ENCODE measurements at regions not wholly inside any gene's neighbourhood (a gene's known extent, or its start where the extent isn't known, plus 50 kb on each side); places are given as distances from the start of the nearest gene placed in this dataset.
"Not testable (repeated sequence)": the region's sequence is repeated elsewhere in the genome, so short reads cannot be mapped to it uniquely, and the experiment has no call there.

DNA sequence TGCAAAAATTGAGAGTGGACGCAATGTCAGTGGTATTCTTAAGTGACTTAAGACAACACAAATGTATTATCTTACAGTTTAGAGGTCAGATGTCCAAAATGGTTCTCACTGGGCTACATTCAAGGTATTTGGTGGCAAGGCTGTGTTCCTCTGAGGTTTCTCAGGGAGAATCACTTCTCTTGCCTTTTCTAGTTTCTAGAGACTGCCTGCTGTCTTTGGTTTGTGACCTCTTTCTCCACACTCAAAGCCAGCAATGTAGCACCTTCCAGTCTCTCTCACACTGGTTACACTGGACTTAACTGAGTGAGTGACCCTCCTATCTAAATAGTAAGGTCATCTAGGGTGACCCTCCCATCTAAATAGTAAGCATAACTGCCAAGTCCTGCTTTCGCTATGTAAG lies 613.2 kb upstream of the COBL start:
- no peaks in the 10 kb centered on the region for H3K36me3 ChIP-seq (ENCODE audit: low read depth, missing control alignments)
- intact Hi-C loops (cut with DNase I; ENCODE audit: low total_unique reads): no loop called here
- DNase-seq: no peak
- H3K27ac ChIP-seq: no peak overlapping the region
- H3K9me3 ChIP-seq: no peaks in the 10 kb centered on the region
- WGBS, 2 donors: 48 to 50% methylated on average over 2 of the region's 2 CpGs
- H3K4me1 ChIP-seq: no peaks in the 10 kb centered on the region
- TF ChIP-seq POLR2A (IDR thresholded peaks at IDR 0.05): no peak
- TF ChIP-seq, protein P1, sequence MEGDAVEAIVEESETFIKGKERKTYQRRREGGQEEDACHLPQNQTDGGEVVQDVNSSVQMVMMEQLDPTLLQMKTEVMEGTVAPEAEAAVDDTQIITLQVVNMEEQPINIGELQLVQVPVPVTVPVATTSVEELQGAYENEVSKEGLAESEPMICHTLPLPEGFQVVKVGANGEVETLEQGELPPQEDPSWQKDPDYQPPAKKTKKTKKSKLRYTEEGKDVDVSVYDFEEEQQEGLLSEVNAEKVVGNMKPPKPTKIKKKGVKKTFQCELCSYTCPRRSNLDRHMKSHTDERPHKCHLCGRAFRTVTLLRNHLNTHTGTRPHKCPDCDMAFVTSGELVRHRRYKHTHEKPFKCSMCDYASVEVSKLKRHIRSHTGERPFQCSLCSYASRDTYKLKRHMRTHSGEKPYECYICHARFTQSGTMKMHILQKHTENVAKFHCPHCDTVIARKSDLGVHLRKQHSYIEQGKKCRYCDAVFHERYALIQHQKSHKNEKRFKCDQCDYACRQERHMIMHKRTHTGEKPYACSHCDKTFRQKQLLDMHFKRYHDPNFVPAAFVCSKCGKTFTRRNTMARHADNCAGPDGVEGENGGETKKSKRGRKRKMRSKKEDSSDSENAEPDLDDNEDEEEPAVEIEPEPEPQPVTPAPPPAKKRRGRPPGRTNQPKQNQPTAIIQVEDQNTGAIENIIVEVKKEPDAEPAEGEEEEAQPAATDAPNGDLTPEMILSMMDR (IDR thresholded peaks at IDR 0.05): no peak
- no peak overlapping the region for H3K4me3 ChIP-seq
- H3K27me3 ChIP-seq: no peaks in the 10 kb centered on the region

DNA sequence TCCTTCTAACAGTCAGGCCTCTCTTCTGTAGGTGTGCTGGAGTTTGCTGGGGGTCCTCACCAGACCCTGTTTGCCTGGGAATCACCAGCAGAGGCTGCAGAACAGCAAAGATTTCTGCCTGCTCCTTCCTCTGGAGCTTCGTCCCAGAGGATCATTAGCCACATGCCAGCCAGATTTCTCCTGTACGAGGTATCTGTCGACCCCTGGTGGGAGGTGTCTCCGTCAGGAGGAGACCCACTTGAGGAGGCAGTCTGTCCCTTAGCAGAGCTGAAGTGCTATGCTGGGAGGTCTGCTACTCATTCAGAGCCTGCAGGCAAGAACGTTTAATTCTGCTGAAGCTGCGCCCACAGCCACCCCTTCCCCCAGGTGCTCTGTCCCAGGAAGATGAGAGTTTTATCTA lies 611.1 kb upstream of the COBL start:
- H3K4me1 ChIP-seq: no peaks in the 10 kb centered on the region
- no peaks in the 10 kb centered on the region for H3K27me3 ChIP-seq
- no peak overlapping the region for H3K27ac ChIP-seq
- TF ChIP-seq, protein P1 (IDR thresholded peaks at IDR 0.05): no peak
- TF ChIP-seq POLR2A (IDR thresholded peaks at IDR 0.05): no peak
- intact Hi-C loops (cut with DNase I; ENCODE audit: low total_unique reads): no loop called here
- 92% methylated on average over 6 of the region's 6 CpGs for WGBS, 2 donors
- no peak for DNase-seq
- no peak overlapping the region for H3K4me3 ChIP-seq
- H3K9me3 ChIP-seq: no peaks in the 10 kb centered on the region
- no peaks in the 10 kb centered on the region for H3K36me3 ChIP-seq (ENCODE audit: low read depth, missing control alignments)

DNA sequence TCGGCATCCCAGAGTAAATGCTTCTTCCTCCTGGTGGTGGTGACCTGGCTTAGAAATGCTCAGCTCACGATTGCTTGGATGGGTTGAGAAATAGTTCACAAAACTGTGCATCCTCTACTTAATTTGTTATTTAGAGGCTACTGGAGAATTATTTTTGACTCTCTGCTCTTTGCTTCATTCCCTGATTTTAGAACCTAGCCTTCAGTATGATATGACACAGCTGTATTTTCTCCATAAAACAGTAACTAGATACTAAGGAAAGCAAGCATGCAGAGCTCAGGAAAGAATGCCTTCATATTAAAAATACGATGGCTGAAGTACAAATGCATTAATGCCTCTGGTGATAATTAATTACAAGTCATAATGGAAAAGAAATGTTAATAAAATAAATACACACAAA lies 602.0 kb upstream of the COBL start:
- intact Hi-C loops (cut with DNase I; ENCODE audit: low total_unique reads): no loop called here
- WGBS, 2 donors: 73 to 78% methylated on average over 3 of the region's 3 CpGs
- Histone ChIP-seq H3K36me3 (ENCODE audit: low read depth, missing control alignments) (no peaks in the 10 kb centered on the region), H3K9me3 (no peaks in the 10 kb centered on the region), H3K4me1 (no peaks in the 10 kb centered on the region), H3K4me3 (no peak overlapping the region), H3K27ac (no peak overlapping the region), H3K27me3 (no peaks in the 10 kb centered on the region)
- no peak for DNase-seq
- TF ChIP-seq, protein P1 (IDR thresholded peaks at IDR 0.05): no peak
- no peak for TF ChIP-seq POLR2A (IDR thresholded peaks at IDR 0.05)

DNA sequence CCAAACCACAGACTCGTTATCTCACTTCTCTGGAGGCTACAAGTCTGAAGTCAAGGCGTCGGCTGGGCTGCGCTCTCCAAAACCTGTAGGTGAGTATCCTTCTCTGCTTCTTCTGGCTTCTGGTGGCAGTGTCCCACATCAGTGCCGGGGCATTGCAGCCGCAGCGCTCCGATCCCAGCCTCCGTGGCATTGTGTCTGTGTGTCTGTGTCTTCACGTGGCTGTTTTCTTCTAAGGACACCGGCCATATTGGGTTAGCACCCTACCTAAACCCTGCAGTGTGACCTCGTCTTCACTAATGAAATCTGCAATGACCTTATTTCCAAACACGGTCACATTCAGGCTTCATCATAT lies 584.9 kb upstream of the COBL start:
- Histone ChIP-seq H3K27me3 (no peaks in the 10 kb centered on the region), H3K36me3 (ENCODE audit: low read depth, missing control alignments) (no peaks in the 10 kb centered on the region), H3K9me3 (no peaks in the 10 kb centered on the region), H3K4me3 (peak overlapping the region in 1 of 2 donors; percentile 34), H3K27ac (no peak overlapping the region), H3K4me1 (no peaks in the 10 kb centered on the region)
- TF ChIP-seq POLR2A (IDR thresholded peaks at IDR 0.05): no peak
- TF ChIP-seq, protein P1 (IDR thresholded peaks at IDR 0.05): no peak
- intact Hi-C loops (cut with DNase I; ENCODE audit: low total_unique reads): no loop called here
- no peak for DNase-seq
- WGBS, 2 donors: 59 to 73% methylated on average over 12 to 13 of the region's 13 CpGs

DNA sequence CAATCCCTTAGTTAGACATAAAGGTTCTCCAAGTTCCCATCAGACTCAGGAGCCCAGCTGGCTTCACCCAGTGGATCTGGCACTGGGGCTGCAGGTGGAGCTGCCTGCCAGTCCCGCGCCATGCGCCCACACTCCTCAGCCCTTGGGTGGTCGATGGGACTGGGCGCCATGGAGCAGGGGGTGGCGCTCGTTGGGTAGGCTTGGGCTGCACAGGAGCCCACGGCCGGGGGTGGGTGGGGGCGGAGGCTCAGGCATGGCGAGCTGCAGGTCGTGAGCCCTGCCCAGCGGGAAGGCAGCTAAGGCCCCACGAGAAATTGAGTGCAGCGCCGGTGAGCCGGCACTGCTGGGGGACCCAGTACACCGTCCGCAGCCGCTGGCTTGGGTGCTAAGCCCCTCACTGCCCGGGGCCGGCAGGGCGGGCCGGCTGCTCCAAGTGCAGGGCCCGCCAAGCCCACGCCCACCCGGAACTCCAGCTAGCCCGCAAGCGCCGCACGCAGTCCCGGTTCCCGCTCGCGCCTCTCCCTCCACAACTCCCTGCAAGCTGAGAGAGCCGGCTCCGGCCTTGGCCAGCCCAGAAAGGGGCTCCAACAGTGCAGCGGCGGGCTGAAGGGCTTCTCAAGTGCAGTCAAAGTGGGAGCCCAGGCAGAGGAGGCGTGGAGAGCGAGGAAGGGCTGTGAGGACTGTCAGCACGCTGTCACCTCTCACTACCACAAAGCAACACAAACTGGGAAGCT lies 584.3 kb upstream of the COBL start:
- H3K36me3 ChIP-seq (ENCODE audit: low read depth, missing control alignments); H3K27ac ChIP-seq; H3K9me3 ChIP-seq; DNase-seq; H3K4me1 ChIP-seq; H3K27me3 ChIP-seq; intact Hi-C loops (cut with DNase I; ENCODE audit: low total_unique reads): not testable (repeated sequence)
- H3K4me3 ChIP-seq: peak overlapping the region in 1 of 2 donors; percentile 34
- 83% methylated on average over 13 of the region's 42 CpGs; no CpG with 5 or more reads in 1 of the 2 donors for WGBS, 2 donors

Measured in testis (tissue), 2 donors.